Sigmoid colon (tissue), 4 donors: ENCODE measurements at regions not wholly inside any gene's neighbourhood (a gene's known extent, or its start where the extent isn't known, plus 50 kb on each side); places are given as distances from the start of the nearest gene placed in this dataset.

Experiments used
- EP300 ChIP-seq, 4 donors: sonication (generic); formaldehyde crosslinking; IDR thresholded peaks; one replicate each; pipeline ENCODE4 v1.6.1; 2017; ENCODE audit warnings: antibody characterized with exemption in 4 of 4
- POLR2A ChIP-seq, 2 donors: fragments of 450-650 bp; IDR thresholded peaks; one replicate each; pipeline ENCODE4 v1.6.1; 2016; ENCODE audit warnings: antibody characterized with exemption in 2 of 2, mild to moderate bottlenecking in 2 of 2, moderate library complexity in 2 of 2
- POLR2AphosphoS5 ChIP-seq, 4 donors: sonication (generic); formaldehyde crosslinking; IDR thresholded peaks; one replicate each; pipeline ENCODE4 v1.6.1; 2017; ENCODE audit warnings: antibody characterized with exemption in 4 of 4
- TF ChIP-seq, protein P1 (sequence below), 4 experiments: fragments of 450-650 bp in 3 of 4; fragments of 200-600 bp in 1 of 4; IDR thresholded peaks; one replicate each; pipeline ENCODE4 v1.5.1; 2016 to 2019; ENCODE audit warnings: antibody characterized with exemption in 4 of 4, mild to moderate bottlenecking in 3 of 4, moderate library complexity in 2 of 4

- TF ChIP-seq EP300 (IDR thresholded peaks at IDR 0.05): no peak
- TF ChIP-seq POLR2A (IDR thresholded peaks at IDR 0.05): no peak
- TF ChIP-seq, protein P1, sequence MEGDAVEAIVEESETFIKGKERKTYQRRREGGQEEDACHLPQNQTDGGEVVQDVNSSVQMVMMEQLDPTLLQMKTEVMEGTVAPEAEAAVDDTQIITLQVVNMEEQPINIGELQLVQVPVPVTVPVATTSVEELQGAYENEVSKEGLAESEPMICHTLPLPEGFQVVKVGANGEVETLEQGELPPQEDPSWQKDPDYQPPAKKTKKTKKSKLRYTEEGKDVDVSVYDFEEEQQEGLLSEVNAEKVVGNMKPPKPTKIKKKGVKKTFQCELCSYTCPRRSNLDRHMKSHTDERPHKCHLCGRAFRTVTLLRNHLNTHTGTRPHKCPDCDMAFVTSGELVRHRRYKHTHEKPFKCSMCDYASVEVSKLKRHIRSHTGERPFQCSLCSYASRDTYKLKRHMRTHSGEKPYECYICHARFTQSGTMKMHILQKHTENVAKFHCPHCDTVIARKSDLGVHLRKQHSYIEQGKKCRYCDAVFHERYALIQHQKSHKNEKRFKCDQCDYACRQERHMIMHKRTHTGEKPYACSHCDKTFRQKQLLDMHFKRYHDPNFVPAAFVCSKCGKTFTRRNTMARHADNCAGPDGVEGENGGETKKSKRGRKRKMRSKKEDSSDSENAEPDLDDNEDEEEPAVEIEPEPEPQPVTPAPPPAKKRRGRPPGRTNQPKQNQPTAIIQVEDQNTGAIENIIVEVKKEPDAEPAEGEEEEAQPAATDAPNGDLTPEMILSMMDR (IDR thresholded peaks at IDR 0.05): no peak
- TF ChIP-seq POLR2AphosphoS5 (IDR thresholded peaks at IDR 0.05): no peak
Observed at GRCh38 chr12:75807494-75807893, 224.1 kb downstream of the PHLDA1 start.
